ENCODE measurements at regions not wholly inside any gene's neighbourhood (a gene's known extent, or its start where the extent isn't known, plus 50 kb on each side); places are given as distances from the start of the nearest gene placed in this dataset.

DNA sequence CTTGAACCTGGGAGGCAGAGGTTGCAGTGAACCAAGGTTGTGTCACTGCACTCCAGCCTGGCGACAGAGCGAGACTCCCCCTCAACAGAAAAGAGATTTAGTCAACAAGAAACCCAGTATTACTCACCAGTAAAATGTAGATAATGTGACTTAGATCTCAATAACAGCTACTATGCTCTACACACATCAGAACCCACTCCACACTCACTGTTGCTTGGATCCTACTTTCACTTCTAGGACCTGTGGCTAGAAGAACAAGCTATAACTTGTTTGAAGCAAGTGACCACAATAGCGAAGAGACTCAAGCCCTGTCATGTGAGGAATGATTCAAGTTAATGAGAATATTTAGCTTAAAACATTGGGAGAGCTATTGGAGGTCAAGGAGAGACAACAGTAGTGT is 100.7 kb downstream of the ANXA2 start:
- no peak for DNase-seq (ENCODE audit: low read depth)
- TF ChIP-seq, protein P1, sequence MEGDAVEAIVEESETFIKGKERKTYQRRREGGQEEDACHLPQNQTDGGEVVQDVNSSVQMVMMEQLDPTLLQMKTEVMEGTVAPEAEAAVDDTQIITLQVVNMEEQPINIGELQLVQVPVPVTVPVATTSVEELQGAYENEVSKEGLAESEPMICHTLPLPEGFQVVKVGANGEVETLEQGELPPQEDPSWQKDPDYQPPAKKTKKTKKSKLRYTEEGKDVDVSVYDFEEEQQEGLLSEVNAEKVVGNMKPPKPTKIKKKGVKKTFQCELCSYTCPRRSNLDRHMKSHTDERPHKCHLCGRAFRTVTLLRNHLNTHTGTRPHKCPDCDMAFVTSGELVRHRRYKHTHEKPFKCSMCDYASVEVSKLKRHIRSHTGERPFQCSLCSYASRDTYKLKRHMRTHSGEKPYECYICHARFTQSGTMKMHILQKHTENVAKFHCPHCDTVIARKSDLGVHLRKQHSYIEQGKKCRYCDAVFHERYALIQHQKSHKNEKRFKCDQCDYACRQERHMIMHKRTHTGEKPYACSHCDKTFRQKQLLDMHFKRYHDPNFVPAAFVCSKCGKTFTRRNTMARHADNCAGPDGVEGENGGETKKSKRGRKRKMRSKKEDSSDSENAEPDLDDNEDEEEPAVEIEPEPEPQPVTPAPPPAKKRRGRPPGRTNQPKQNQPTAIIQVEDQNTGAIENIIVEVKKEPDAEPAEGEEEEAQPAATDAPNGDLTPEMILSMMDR (conservative IDR thresholded peaks at IDR 0.05; ENCODE audit: low read depth, low read length): no peak
- no peak overlapping the region for H3K4me3 ChIP-seq (ENCODE audit: low read length)

Data from retinal pigment epithelial cell (primary cell).